Mesenchymal stem cell (in vitro differentiated cells and primary cell): ENCODE measurements at regions not wholly inside any gene's neighbourhood (a gene's known extent, or its start where the extent isn't known, plus 50 kb on each side); places are given as distances from the start of the nearest gene placed in this dataset.
"Not testable (repeated sequence)": the region's sequence is repeated elsewhere in the genome, so short reads cannot be mapped to it uniquely, and the experiment has no call there.

Source experiments
- DNase-seq: peaks from one replicate; pipeline ENCODE4 v3.0.0-alpha.2; 2013
- H2AFZ ChIP-seq: one replicate; pipeline ENCODE4 v1.6.1; 2013; ENCODE audit warnings: low read depth, mild to moderate bottlenecking, control low read depth, inconsistent platforms, low read length, moderate library complexity
- H2AK5ac ChIP-seq: 2 replicates; pipeline ENCODE4 v1.6.1; 2013; ENCODE audit warnings: low read length, moderate library complexity, mild to moderate bottlenecking, inconsistent platforms; ENCODE audit not compliant: severe bottlenecking
- H2BK120ac ChIP-seq: one replicate; pipeline ENCODE4 v1.6.1; 2013; ENCODE audit warnings: low read depth, mild to moderate bottlenecking, inconsistent platforms, low read length, moderate library complexity
- H2BK12ac ChIP-seq, 2 experiments: one replicate each; pipeline ENCODE4 v1.6.1; 2013; ENCODE audit warnings: inconsistent platforms in 2 of 2, low read length in 2 of 2, mild to moderate bottlenecking in 2 of 2, moderate library complexity in 2 of 2, control low read depth in 1 of 2
- H2BK15ac ChIP-seq: one replicate; pipeline ENCODE4 v1.6.1; 2013; ENCODE audit warnings: mild to moderate bottlenecking, low read depth, inconsistent platforms; ENCODE audit not compliant: poor library complexity, severe bottlenecking
- H2BK5ac ChIP-seq: 2 replicates; pipeline ENCODE4 v1.6.1; 2013; ENCODE audit warnings: low read depth, mild to moderate bottlenecking, low read length, control low read depth, inconsistent platforms; ENCODE audit not compliant: poor library complexity, severe bottlenecking
- H3K14ac ChIP-seq, 2 experiments: one replicate each; pipeline ENCODE4 v1.6.1; 2013; ENCODE audit warnings: inconsistent platforms in 2 of 2, low read length in 2 of 2, control low read depth in 1 of 2, mild to moderate bottlenecking in 1 of 2, moderate library complexity in 1 of 2
- H3K18ac ChIP-seq, 2 experiments: one replicate each; pipeline ENCODE4 v1.6.1; 2013; ENCODE audit warnings: inconsistent platforms in 2 of 2, low read length in 2 of 2, control low read depth in 1 of 2, low read depth in 1 of 2, mild to moderate bottlenecking in 1 of 2
- H3K23ac ChIP-seq, 2 experiments: one replicate each; pipeline ENCODE4 v1.6.1; 2013; ENCODE audit warnings: inconsistent platforms in 2 of 2, low read length in 2 of 2, mild to moderate bottlenecking in 2 of 2, moderate library complexity in 2 of 2, control low read depth in 1 of 2
- H3K27ac ChIP-seq: 2 replicates; pipeline ENCODE4 v1.5.1; 2013; ENCODE audit warnings: mild to moderate bottlenecking, moderate library complexity, low read length, control low read depth, inconsistent platforms; ENCODE audit not compliant: poor library complexity, severe bottlenecking
- H3K27me3 ChIP-seq, 2 experiments: 2 replicates each; pipeline versions ENCODE4 v1.6.1 to v1.7.0; 2013; ENCODE audit warnings: low read length in 2 of 2, mild to moderate bottlenecking in 2 of 2, moderate library complexity in 2 of 2, control low read depth in 1 of 2, inconsistent platforms in 1 of 2; ENCODE audit not compliant: control insufficient read depth in 1 of 2, insufficient read depth in 1 of 2
- H3K36me3 ChIP-seq, 2 experiments: 2 replicates each; pipeline versions ENCODE4 v1.6.1 to v1.7.0; 2013; ENCODE audit warnings: low read length in 2 of 2, control low read depth in 1 of 2, inconsistent platforms in 1 of 2, low read depth in 1 of 2, mild to moderate bottlenecking in 1 of 2; ENCODE audit not compliant: insufficient read depth in 2 of 2, control insufficient read depth in 1 of 2
- H3K4ac ChIP-seq, 2 experiments: one replicate each; pipeline ENCODE4 v1.6.1; 2013; ENCODE audit warnings: inconsistent platforms in 2 of 2, low read length in 2 of 2, mild to moderate bottlenecking in 2 of 2, moderate library complexity in 2 of 2, control low read depth in 1 of 2, low read depth in 1 of 2
- H3K4me1 ChIP-seq: 2 replicates; pipeline ENCODE4 v1.6.1; 2013; ENCODE audit warnings: low read depth, low read length, control low read depth; ENCODE audit not compliant: control insufficient read depth, insufficient read depth
- H3K4me2 ChIP-seq: 2 replicates; pipeline ENCODE4 v1.6.1; 2013; ENCODE audit warnings: low read length, mild to moderate bottlenecking, inconsistent platforms; ENCODE audit not compliant: poor library complexity, severe bottlenecking
- H3K4me3 ChIP-seq, 2 experiments: 2 replicates each; pipeline versions ENCODE4 v1.5.1 to v1.7.0; 2013; ENCODE audit warnings: low read length in 2 of 2, mild to moderate bottlenecking in 2 of 2, control low read depth in 1 of 2, low read depth in 1 of 2; ENCODE audit not compliant: insufficient read depth in 1 of 2
- H3K79me1 ChIP-seq: replicated peaks from 2 replicates; pipeline ENCODE4 v1.6.1; 2013; ENCODE audit warnings: mild to moderate bottlenecking, control low read depth, low read length, inconsistent platforms; ENCODE audit not compliant: poor library complexity, severe bottlenecking
- H3K9ac ChIP-seq: 2 replicates; pipeline ENCODE4 v1.7.0; 2013; ENCODE audit warnings: mild to moderate bottlenecking, low read length, moderate library complexity
- H3K9me3 ChIP-seq: 2 replicates; pipeline ENCODE4 v1.7.0; 2013; ENCODE audit warnings: mild to moderate bottlenecking, low read length; ENCODE audit not compliant: control insufficient read depth
- H4K8ac ChIP-seq: one replicate; pipeline ENCODE4 v1.6.1; 2013; ENCODE audit warnings: inconsistent platforms, mild to moderate bottlenecking, low read length, moderate library complexity
- H4K91ac ChIP-seq: one replicate; pipeline ENCODE4 v1.6.1; 2013; ENCODE audit warnings: mild to moderate bottlenecking, low read length, inconsistent platforms
- WGBS: methylation state at CpG from one replicate; pipeline ENCODE4 v1.1.7; 2013; ENCODE audit warnings: mixed read lengths; 5-methylcytosine and 5-hydroxymethylcytosine counted together

- H3K18ac ChIP-seq, DNase-seq, H3K14ac ChIP-seq, H3K23ac ChIP-seq, H2BK15ac ChIP-seq, H3K9me3 ChIP-seq, H3K9ac ChIP-seq, H3K27me3 ChIP-seq, H3K4me1 ChIP-seq, H2BK12ac ChIP-seq, H3K4ac ChIP-seq, H2BK120ac ChIP-seq, H3K4me2 ChIP-seq, H3K4me3 ChIP-seq, H3K27ac ChIP-seq, H3K36me3 ChIP-seq, H2AK5ac ChIP-seq, H2AFZ ChIP-seq, H4K8ac ChIP-seq, H2BK5ac ChIP-seq, H3K79me1 ChIP-seq, H4K91ac ChIP-seq: not testable (repeated sequence)
- WGBS = 27% methylated on average over 4 of the region's 25 CpGs
Observed at GRCh38 chr9:42806674-42807073, 623.2 kb downstream of the SPATA31A6 start.

GRCh38 chr9:42821468-42821867 lies 638.0 kb downstream of the SPATA31A6 start:
- WGBS = no CpG with 5 or more reads among the region's 1 CpG

GRCh38 chr9:42848156-42848555 lies 664.7 kb downstream of the SPATA31A6 start:
- H3K23ac ChIP-seq, H3K4me1 ChIP-seq, H3K4me2 ChIP-seq, H4K91ac ChIP-seq, H3K36me3 ChIP-seq, DNase-seq, H2BK120ac ChIP-seq, H2AFZ ChIP-seq, H3K4me3 ChIP-seq, H3K27me3 ChIP-seq, H3K27ac ChIP-seq, H2BK15ac ChIP-seq, H3K14ac ChIP-seq, H3K18ac ChIP-seq, H2BK12ac ChIP-seq, H3K79me1 ChIP-seq, H3K9me3 ChIP-seq, H4K8ac ChIP-seq, H3K9ac ChIP-seq, H3K4ac ChIP-seq, H2AK5ac ChIP-seq, H2BK5ac ChIP-seq: not testable (repeated sequence)
- no CpG with 5 or more reads among the region's 3 CpGs for WGBS

More at GRCh38 chr9:42821468-42821867, 638.0 kb downstream of the SPATA31A6 start:
- H3K4me3 ChIP-seq, DNase-seq, H3K14ac ChIP-seq, H2BK120ac ChIP-seq, H4K91ac ChIP-seq, H4K8ac ChIP-seq, H3K36me3 ChIP-seq, H2BK15ac ChIP-seq, H2AK5ac ChIP-seq, H2AFZ ChIP-seq, H3K9ac ChIP-seq, H3K4me2 ChIP-seq, H3K79me1 ChIP-seq, H3K4me1 ChIP-seq, H3K23ac ChIP-seq, H3K18ac ChIP-seq, H3K27me3 ChIP-seq, H3K27ac ChIP-seq, H2BK5ac ChIP-seq, H2BK12ac ChIP-seq, H3K9me3 ChIP-seq, H3K4ac ChIP-seq: not testable (repeated sequence)

DNA sequence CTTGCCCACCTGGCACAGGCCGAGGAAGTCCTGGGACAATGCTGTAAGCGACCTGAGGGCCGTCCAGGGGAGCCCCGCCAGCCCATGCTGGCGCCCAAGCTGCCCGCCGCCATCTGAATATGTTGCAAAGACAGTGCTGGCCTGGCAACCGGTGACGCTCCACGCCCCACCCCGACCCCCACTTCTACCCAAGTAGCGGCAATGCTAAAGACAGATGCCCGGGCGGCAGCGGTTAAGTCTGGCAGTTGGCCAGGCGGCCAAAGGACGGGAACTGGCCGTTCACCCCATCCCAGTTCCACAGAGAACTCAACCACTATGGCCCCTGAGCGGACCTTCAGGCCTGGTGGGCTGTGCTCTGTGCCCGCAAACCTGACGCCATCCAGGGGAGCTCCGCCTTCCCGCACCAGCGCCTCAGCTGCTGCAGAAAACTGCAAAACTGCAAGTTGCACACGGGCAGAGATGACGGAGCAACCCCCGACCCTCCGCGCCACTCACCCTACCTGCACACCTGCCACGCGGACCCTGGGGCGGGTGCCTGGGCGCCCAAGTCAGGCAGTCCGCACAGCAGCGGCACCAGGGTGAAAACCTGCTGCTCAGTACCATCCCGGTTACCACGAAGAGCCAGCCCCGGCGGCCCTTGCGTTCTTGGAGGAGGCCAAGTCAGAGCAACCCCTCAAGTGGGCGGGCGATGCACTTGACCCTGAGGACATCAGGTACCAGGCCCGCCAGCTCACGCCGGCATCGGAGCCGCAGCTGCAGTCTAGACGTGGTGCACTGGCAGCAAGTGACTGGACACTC lies 667.6 kb downstream of the SPATA31A6 start:
- not testable (repeated sequence) for H2AFZ ChIP-seq, H3K27ac ChIP-seq, H2AK5ac ChIP-seq, H3K27me3 ChIP-seq, H4K91ac ChIP-seq, H3K4me2 ChIP-seq, H3K4ac ChIP-seq, H3K9me3 ChIP-seq, H2BK120ac ChIP-seq, H3K9ac ChIP-seq, DNase-seq, H3K18ac ChIP-seq, H3K4me3 ChIP-seq, H3K14ac ChIP-seq, H3K36me3 ChIP-seq, H3K4me1 ChIP-seq, H2BK5ac ChIP-seq, H2BK12ac ChIP-seq, H2BK15ac ChIP-seq, H3K23ac ChIP-seq, H3K79me1 ChIP-seq, H4K8ac ChIP-seq
- 86% methylated on average over 14 of the region's 48 CpGs for WGBS
